Thymus (tissue), 11 donors: ENCODE measurements at regions not wholly inside any gene's neighbourhood (a gene's known extent, or its start where the extent isn't known, plus 50 kb on each side); places are given as distances from the start of the nearest gene placed in this dataset.

Experiments used
- DNase-seq, 9 donors: peaks; one replicate each; pipeline ENCODE4 v3.0.0-alpha.2; 2013; ENCODE audit warnings: low spot score in 9 of 9, low read depth in 6 of 9, missing footprints in 1 of 9
- H3K27ac ChIP-seq, 2 donors: one replicate each; pipeline ENCODE4 v1.5.1; 2013; ENCODE audit warnings: control low read depth in 1 of 2, low read depth in 1 of 2, low read length in 1 of 2, mild to moderate bottlenecking in 1 of 2, moderate library complexity in 1 of 2
- H3K27me3 ChIP-seq, 2 donors: one replicate each; pipeline ENCODE4 v1.5.1; 2013; ENCODE audit warnings: low read length in 1 of 2; ENCODE audit not compliant: control insufficient read depth in 2 of 2, insufficient read depth in 1 of 2
- H3K36me3 ChIP-seq, 2 donors: one replicate each; pipeline ENCODE4 v1.5.1; 2013; ENCODE audit warnings: low read length in 1 of 2, mild to moderate bottlenecking in 1 of 2, moderate library complexity in 1 of 2; ENCODE audit not compliant: control insufficient read depth in 2 of 2, insufficient read depth in 2 of 2
- H3K4me1 ChIP-seq, 2 donors: one replicate each; pipeline ENCODE4 v1.5.1; 2013; ENCODE audit warnings: low read length in 2 of 2; ENCODE audit not compliant: control insufficient read depth in 2 of 2, insufficient read depth in 2 of 2
- H3K4me3 ChIP-seq, 2 donors: one replicate each; pipeline ENCODE4 v1.5.1; 2013; ENCODE audit warnings: low read length in 2 of 2, control low read depth in 1 of 2, mild to moderate bottlenecking in 1 of 2
- H3K9me3 ChIP-seq, 2 donors: one replicate each; pipeline ENCODE4 v1.5.1; 2013; ENCODE audit warnings: low read length in 1 of 2, mild to moderate bottlenecking in 1 of 2; ENCODE audit not compliant: control insufficient read depth in 2 of 2, insufficient read depth in 1 of 2
- whole genome bisulfite sequencing: extraction: QIAGEN DNeasy Blood & Tissue Kit; methylation state at CpG from one replicate; pipeline ENCODE4 v1.1.7; 2013; 5-methylcytosine and 5-hydroxymethylcytosine counted together
- donor health status: healthy.

DNA sequence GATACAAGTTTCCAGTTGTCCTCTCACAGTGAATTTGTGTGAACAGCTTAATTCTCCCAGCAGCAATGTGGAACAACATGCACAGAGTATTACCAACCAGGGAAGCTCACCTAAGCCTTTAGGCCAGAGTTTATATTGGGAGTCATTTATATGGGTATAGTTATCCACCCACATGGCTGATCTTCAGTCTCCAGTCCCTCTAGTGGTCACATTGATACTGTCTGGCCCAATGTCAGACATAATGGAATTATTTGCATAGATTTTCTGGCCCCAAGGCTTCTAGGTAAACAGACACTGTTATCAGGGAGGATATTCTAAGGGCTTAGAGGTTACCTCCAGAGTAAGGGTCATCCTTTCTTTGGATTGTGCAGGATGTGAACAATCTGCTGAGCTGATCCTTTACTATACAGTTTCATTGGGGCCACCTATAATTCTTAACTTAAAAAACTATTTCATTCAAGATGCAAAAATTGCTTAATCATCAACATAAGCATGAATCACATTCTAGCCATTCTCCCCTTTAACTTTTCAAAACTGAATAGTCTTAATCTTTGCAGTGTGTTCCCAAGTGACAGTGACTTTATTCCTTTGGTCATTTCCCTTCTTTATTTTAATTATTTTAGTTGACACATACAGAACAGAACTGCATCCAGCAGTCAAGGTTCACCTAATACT lies 210.9 kb downstream of the LTN1 start:
- no peak overlapping the region for H3K27ac ChIP-seq
- H3K27me3 ChIP-seq: no peaks in the 10 kb centered on the region
- no peak for DNase-seq
- no peaks in the 10 kb centered on the region for H3K4me1 ChIP-seq
- peaks cover 0 to 5% of the 10 kb centered on the region in 2 donors for H3K9me3 ChIP-seq
- H3K36me3 ChIP-seq: no peaks in the 10 kb centered on the region
- H3K4me3 ChIP-seq: no peak overlapping the region

- H3K9me3 ChIP-seq: peaks cover 0 to 5% of the 10 kb centered on the region in 2 donors
- H3K4me1 ChIP-seq: no peaks in the 10 kb centered on the region
- H3K27ac ChIP-seq: no peak overlapping the region
- H3K36me3 ChIP-seq: no peaks in the 10 kb centered on the region
- H3K4me3 ChIP-seq: no peak overlapping the region
- no peaks in the 10 kb centered on the region for H3K27me3 ChIP-seq
- DNase-seq: no peak
These were observed 212.8 kb downstream of the LTN1 start for GRCh38 chr21:28779914-28780313.

GRCh38 chr21:28776251-28776650 lies 216.4 kb downstream of the LTN1 start:
- Histone ChIP-seq H3K36me3 (no peaks in the 10 kb centered on the region), H3K27me3 (no peaks in the 10 kb centered on the region), H3K9me3 (no peaks in the 10 kb centered on the region), H3K4me1 (no peaks in the 10 kb centered on the region), H3K27ac (no peak overlapping the region), H3K4me3 (no peak overlapping the region)
- DNase-seq: no peak
- 95% methylated on average over 2 of the region's 2 CpGs for WGBS

DNA sequence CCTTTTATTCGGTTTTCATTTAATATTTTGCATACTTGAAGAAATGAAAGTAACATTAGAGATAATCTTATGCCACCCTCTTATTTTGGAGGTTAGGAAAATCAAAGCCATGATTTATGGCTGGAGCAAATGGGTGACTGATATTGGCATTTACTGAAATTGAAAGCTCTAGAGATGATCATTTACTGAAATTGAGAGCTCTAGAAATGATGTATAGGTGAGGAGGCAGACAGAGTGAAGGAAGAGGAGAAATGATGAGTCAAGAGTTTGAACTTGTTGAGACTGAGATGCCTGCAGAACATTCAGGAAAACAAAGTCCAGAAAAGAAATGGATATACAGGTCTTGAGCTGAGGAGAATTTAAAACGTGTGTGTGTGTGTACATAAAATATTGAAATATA lies 217.6 kb downstream of the LTN1 start:
- Histone ChIP-seq H3K9me3 (no peaks in the 10 kb centered on the region), H3K4me1 (no peaks in the 10 kb centered on the region), H3K4me3 (no peak overlapping the region), H3K36me3 (no peaks in the 10 kb centered on the region), H3K27me3 (no peaks in the 10 kb centered on the region), H3K27ac (no peak overlapping the region)
- 90% methylated on average over 2 of the region's 2 CpGs for WGBS
- DNase-seq: no peak

DNA sequence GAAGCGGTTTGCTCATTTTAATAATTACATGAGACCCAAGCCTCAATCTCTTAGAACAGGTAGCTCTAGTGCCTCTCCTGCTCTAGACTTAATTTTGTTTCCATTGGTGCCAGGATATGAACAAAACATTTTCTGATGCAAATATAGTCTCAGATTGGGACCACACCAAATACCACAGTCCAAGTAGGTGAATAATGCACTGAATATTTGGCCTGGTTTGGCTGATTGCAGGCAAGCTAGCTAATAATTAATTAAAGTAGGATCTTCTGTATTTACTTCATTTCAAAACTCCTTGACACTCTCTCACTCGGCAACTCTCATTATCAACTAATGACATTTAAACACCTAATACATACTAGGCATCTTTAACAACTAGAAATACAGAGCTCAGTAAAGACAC lies 219.6 kb downstream of the LTN1 start:
- H3K27ac ChIP-seq: no peak overlapping the region
- no peak overlapping the region for H3K4me3 ChIP-seq
- no peaks in the 10 kb centered on the region for H3K4me1 ChIP-seq
- no peaks in the 10 kb centered on the region for H3K9me3 ChIP-seq
- H3K27me3 ChIP-seq: no peaks in the 10 kb centered on the region
- 97% methylated on average over 2 of the region's 2 CpGs for WGBS
- H3K36me3 ChIP-seq: no peaks in the 10 kb centered on the region
- no peak for DNase-seq

GRCh38 chr21:28771790-28772501 lies 220.7 kb downstream of the LTN1 start:
- Histone ChIP-seq H3K36me3 (no peaks in the 10 kb centered on the region), H3K9me3 (no peaks in the 10 kb centered on the region), H3K4me3 (no peak overlapping the region), H3K4me1 (no peaks in the 10 kb centered on the region), H3K27ac (no peak overlapping the region), H3K27me3 (no peaks in the 10 kb centered on the region)
- WGBS: 91% methylated on average over 3 of the region's 3 CpGs
- no peak for DNase-seq

DNA sequence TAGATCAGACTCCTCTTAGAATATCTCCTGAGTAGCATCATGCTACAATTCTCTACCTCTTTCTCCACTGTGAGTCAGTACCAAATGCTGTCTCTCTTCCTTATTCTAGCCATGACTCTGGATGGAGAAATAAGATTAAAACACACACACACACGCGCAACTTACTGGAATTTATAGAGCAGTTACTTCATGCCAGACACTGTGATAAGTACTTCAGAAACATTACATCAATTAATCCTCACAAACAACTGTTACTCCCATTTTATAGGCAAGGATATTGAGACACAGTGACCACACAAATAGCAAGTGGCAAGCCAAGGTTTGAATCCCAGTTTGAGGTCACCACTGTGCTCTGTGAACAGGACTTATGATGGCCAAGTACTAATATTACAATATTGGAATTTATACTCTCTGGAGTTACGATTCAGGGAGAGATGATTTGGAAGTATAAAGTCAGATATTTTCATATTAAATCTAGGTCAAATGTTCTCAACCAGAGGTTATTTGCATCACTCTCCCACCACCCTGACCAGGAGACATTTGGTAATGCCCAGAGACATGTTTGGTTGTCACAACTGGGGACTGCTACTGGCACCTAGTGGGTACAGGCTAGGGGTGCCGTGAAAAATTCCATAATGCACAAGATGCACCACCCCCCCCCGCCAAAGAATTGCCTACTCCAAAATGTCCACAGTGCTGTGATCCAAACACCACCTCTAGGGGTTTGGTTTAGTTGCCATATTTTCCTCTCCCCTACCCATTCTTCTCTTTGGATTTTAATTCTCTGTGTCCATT lies 221.6 kb downstream of the LTN1 start:
- 97% methylated on average over 5 of the region's 5 CpGs for WGBS
- no peak overlapping the region for H3K4me3 ChIP-seq

GRCh38 chr21:28769683-28770082 lies 223.0 kb downstream of the LTN1 start:
- H3K9me3 ChIP-seq: no peaks in the 10 kb centered on the region
- H3K4me1 ChIP-seq: no peaks in the 10 kb centered on the region
- no peaks in the 10 kb centered on the region for H3K36me3 ChIP-seq
- no peak overlapping the region for H3K27ac ChIP-seq
- H3K4me3 ChIP-seq: no peak overlapping the region
- H3K27me3 ChIP-seq: no peaks in the 10 kb centered on the region
- no peak for DNase-seq

More for the DNA sequence above, 221.6 kb downstream of the LTN1 start:
- no peaks in the 10 kb centered on the region for H3K27me3 ChIP-seq
- no peak for DNase-seq
- no peak overlapping the region for H3K27ac ChIP-seq
- H3K36me3 ChIP-seq: no peaks in the 10 kb centered on the region
- no peaks in the 10 kb centered on the region for H3K9me3 ChIP-seq
- H3K4me1 ChIP-seq: no peaks in the 10 kb centered on the region

DNA sequence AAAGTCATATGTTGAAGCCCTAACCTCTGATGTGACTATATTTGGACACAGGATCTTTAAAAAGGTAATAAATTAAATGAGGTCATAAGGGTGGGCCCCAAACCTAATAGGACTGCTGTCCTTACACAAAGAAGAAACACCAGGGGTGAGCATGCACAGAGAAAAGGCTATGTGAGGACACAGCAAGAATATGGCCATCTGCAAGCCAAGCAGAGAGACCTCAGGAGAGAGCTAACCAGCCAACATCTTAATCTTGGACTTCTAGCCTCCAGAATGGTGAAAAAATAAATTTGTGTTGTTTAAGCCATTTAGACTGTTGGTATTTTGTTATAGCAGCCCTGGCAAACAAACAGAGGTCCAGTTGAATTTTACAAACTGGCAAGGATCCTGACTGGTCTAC lies 223.9 kb downstream of the LTN1 start:
- Histone ChIP-seq H3K27me3 (no peaks in the 10 kb centered on the region), H3K4me3 (no peak overlapping the region), H3K36me3 (no peaks in the 10 kb centered on the region), H3K27ac (no peak overlapping the region), H3K4me1 (no peaks in the 10 kb centered on the region), H3K9me3 (no peaks in the 10 kb centered on the region)
- no peak for DNase-seq
